GM19438 (cell line): ENCODE measurements at regions not wholly inside any gene's neighbourhood (a gene's known extent, or its start where the extent isn't known, plus 50 kb on each side); places are given as distances from the start of the nearest gene placed in this dataset.

ENCODE experiments used
- ATAC-seq: cut with Tn5 transposase; IDR thresholded peaks from one replicate; pipeline ENCODE4 v1.9.1; 2021; ENCODE audit warnings: low read depth; ENCODE audit not compliant: unreplicated experiment

GRCh38 chr4:16284050-16284449 lies 57.8 kb upstream of the TAPT1 start:
- ATAC-seq, result no peak

- ATAC-seq, result no peak
Measured at GRCh38 chr4:16278178-16278577, 51.9 kb upstream of the TAPT1 start.
